Endothelial cell of umbilical vein (primary cell): ENCODE measurements at regions not wholly inside any gene's neighbourhood (a gene's known extent, or its start where the extent isn't known, plus 50 kb on each side); places are given as distances from the start of the nearest gene placed in this dataset.

ENCODE experiments used
- BruUV-seq: library from RNA; stranded (reverse); fragments of 400-500 nt; replicated peaks from 2 replicates; lab custom pipeline; 2021; lab: Mats Ljungman, UMichigan
- CTCF ChIA-PET: fragments of 300-600, 350-600 bp; sonication (Branson Sonifier 250); formaldehyde crosslinking; loops from one replicate; lab custom pipeline; 2021; ENCODE audit warnings: antibody characterized with exemption, inconsistent platforms; lab: Charles Lee
- POLR2A ChIA-PET: fragments of 300-600, 350-600 bp; sonication (Branson Sonifier 250); formaldehyde crosslinking; loops from one replicate; lab custom pipeline; 2021; ENCODE audit warnings: antibody characterized with exemption, inconsistent platforms; lab: Charles Lee
- DNase-seq: peaks from one replicate; pipeline ENCODE4 v3.0.0-alpha.2; 2011; ENCODE audit warnings: low read depth, low spot score
- FAIRE-seq: peaks from 2 replicates; lab custom pipeline; 2011; peaks lifted over from hg19 to GRCh38; lab: Jason Lieb, UNC
- H2AFZ ChIP-seq: 2 replicates; pipeline ENCODE4 v1.6.0; 2012; ENCODE audit warnings: low read depth, low read length, control low read depth, inconsistent platforms
- H3K27ac ChIP-seq: 2 replicates; pipeline ENCODE4 v1.5.1; 2011; ENCODE audit warnings: low read depth, mild to moderate bottlenecking, control low read depth, low read length, moderate library complexity; ENCODE audit not compliant: insufficient read depth
- H3K27me3 ChIP-seq, 2 experiments: 2 replicates each; pipeline versions ENCODE4 v1.6.0 to v1.6.1; 2011; ENCODE audit warnings: low read length in 2 of 2, mixed read lengths in 1 of 2; ENCODE audit not compliant: control insufficient read depth in 2 of 2, insufficient read depth in 2 of 2
- H3K36me3 ChIP-seq, 2 experiments: 2 replicates in 1 of 2; 3 replicates in 1 of 2; pipeline ENCODE4 v1.5.1; 2011; ENCODE audit warnings: low read length in 2 of 2, mild to moderate bottlenecking in 1 of 2, moderate library complexity in 1 of 2; ENCODE audit not compliant: control insufficient read depth in 2 of 2, insufficient read depth in 2 of 2; ENCODE audit errors: extremely low read depth in 1 of 2
- H3K4me1 ChIP-seq: 3 replicates; pipeline ENCODE4 v1.5.1; 2011; ENCODE audit warnings: mild to moderate bottlenecking, low read length; ENCODE audit not compliant: control insufficient read depth, insufficient read depth; ENCODE audit errors: extremely low read depth
- H3K4me2 ChIP-seq: 2 replicates; pipeline ENCODE4 v1.6.1; 2011; ENCODE audit warnings: low read length, control low read depth, mixed read lengths; ENCODE audit not compliant: insufficient read depth
- H3K4me3 ChIP-seq, 3 experiments: fragments of 200-600 bp in 1 of 3; sonication (generic), shearing (Covaris generic) in 1 of 3; replicated peaks in 1 of 3; 2 replicates each; pipeline ENCODE4 v1.5.1; 2011 to 2016; ENCODE audit warnings: control low read depth in 3 of 3, low read length in 3 of 3, mild to moderate bottlenecking in 2 of 3, inconsistent platforms in 1 of 3, low read depth in 1 of 3, moderate library complexity in 1 of 3; ENCODE audit not compliant: insufficient read depth in 1 of 3
- H3K79me2 ChIP-seq: 2 replicates; pipeline ENCODE4 v1.6.0; 2012; ENCODE audit warnings: low read length, inconsistent platforms; ENCODE audit not compliant: control insufficient read depth, insufficient read depth
- H3K9ac ChIP-seq: replicated peaks from 2 replicates; pipeline ENCODE3; 2011; ENCODE audit warnings: low read length, control low read depth; ENCODE audit not compliant: insufficient read depth; ENCODE audit errors: extremely low read depth
- H3K9me1 ChIP-seq: replicated peaks from 3 replicates; pipeline ENCODE4 v1.6.0; 2011; ENCODE audit warnings: mild to moderate bottlenecking, low read length; ENCODE audit not compliant: control insufficient read depth, insufficient read depth; ENCODE audit errors: extremely low read depth
- H3K9me3 ChIP-seq: replicated peaks from 2 replicates; pipeline ENCODE4 v1.5.1; 2012; ENCODE audit warnings: low read length, inconsistent platforms; ENCODE audit not compliant: control insufficient read depth, insufficient read depth
- H4K20me1 ChIP-seq: replicated peaks from 2 replicates; pipeline ENCODE3; 2011; ENCODE audit warnings: mild to moderate bottlenecking, low read length; ENCODE audit not compliant: control insufficient read depth, insufficient read depth; ENCODE audit errors: extremely low read depth
- CTCF ChIP-seq, 2 donors: IDR thresholded peaks; 1 replicate in 1 of 2; 2 replicates in 1 of 2; pipeline ENCODE4 v1.5.1; 2011; ENCODE audit warnings: low read length in 2 of 2, mild to moderate bottlenecking in 2 of 2, moderate library complexity in 2 of 2, control low read depth in 1 of 2, inconsistent platforms in 1 of 2, low read depth in 1 of 2; ENCODE audit not compliant: insufficient read depth in 1 of 2; ENCODE audit errors: extremely low read depth in 1 of 2
- EZH2 ChIP-seq: IDR thresholded peaks from 2 replicates; pipeline ENCODE4 v1.6.1; 2012; ENCODE audit warnings: borderline replicate concordance, low read depth, mild to moderate bottlenecking, moderate library complexity, low read length, inconsistent platforms; ENCODE audit not compliant: severe bottlenecking
- FOS ChIP-seq: IDR thresholded peaks from 2 replicates; pipeline ENCODE4 v1.6.1; 2011; ENCODE audit warnings: mild to moderate bottlenecking, low read length, moderate library complexity, borderline replicate concordance; ENCODE audit not compliant: insufficient read depth
- GATA2 ChIP-seq: IDR thresholded peaks from 2 replicates; pipeline ENCODE4 v1.7.0; 2011; ENCODE audit warnings: low read depth, mild to moderate bottlenecking, moderate library complexity, mixed read lengths, low read length; ENCODE audit not compliant: insufficient read length, insufficient read depth
- JUN ChIP-seq: IDR thresholded peaks from 2 replicates; pipeline ENCODE4 v1.6.1; 2011; ENCODE audit warnings: borderline replicate concordance, low read depth; ENCODE audit not compliant: insufficient read length, insufficient read depth
- MAX ChIP-seq: IDR thresholded peaks from 2 replicates; pipeline ENCODE4 v1.6.1; 2011; ENCODE audit not compliant: insufficient read depth, insufficient read length
- MYC ChIP-seq: IDR thresholded peaks from one replicate; pipeline ENCODE4 v1.6.1; 2011; ENCODE audit warnings: mild to moderate bottlenecking, low read depth, low read length
- POLR2A ChIP-seq: IDR thresholded peaks from 2 replicates; pipeline ENCODE4 v1.6.1; 2012; ENCODE audit warnings: low read depth, mild to moderate bottlenecking, control low read depth, low read length
- dilution Hi-C: fragments of 300-500 bp; cut with MboI; formaldehyde crosslinking; loops from one replicate; pipeline ENCODE4 v1.15.0; 2019; ENCODE audit warnings: low sequenced_read_pairs; ENCODE audit not compliant: extremely low pct_ligation_motif_present
- intact Hi-C: fragments of 100-400 bp; cut with micrococcal nuclease; formaldehyde crosslinking; loops from one replicate; pipeline ENCODE4 v1.10.0; 2022

GRCh38 chr1:79959635-79960034, 953.1 kb upstream of the ADGRL4 start:
- FAIRE-seq = no peak
- no peaks in the 10 kb centered on the region for H3K27me3 ChIP-seq
- no peak overlapping the region for H2AFZ ChIP-seq
- TF ChIP-seq EZH2 (no peak), JUN (no peak), MYC (no peak), CTCF (IDR thresholded peaks at IDR 0.05; ENCODE audit: extremely low read depth in 1 of 2, insufficient read depth in 1 of 2, low read depth in 1 of 2, low read length in 2 of 2) (no peak), POLR2A (no peak), GATA2 (no peak), FOS (no peak), MAX (no peak)
- H4K20me1 ChIP-seq = no peaks in the 10 kb centered on the region
- H3K4me1 ChIP-seq = no peaks in the 10 kb centered on the region
- no peak overlapping the region for H3K4me2 ChIP-seq
- POLR2A ChIA-PET = no interaction called here
- H3K9ac ChIP-seq = no peak overlapping the region
- dilution Hi-C loops (no loop called here), intact Hi-C loops (no loop called here)
- CTCF ChIA-PET = no interaction called here
- DNase-seq = no peak
- no peaks in the 10 kb centered on the region for H3K36me3 ChIP-seq
- H3K27ac ChIP-seq = no peak overlapping the region
- H3K79me2 ChIP-seq = no peaks in the 10 kb centered on the region
- H3K9me3 ChIP-seq = no peaks in the 10 kb centered on the region
- H3K4me3 ChIP-seq = no peak overlapping the region
- no TSS peak for BruUV-seq
- H3K9me1 ChIP-seq = peaks cover 2% of the 10 kb centered on the region
